Caco-2 (cell line): ENCODE measurements at regions not wholly inside any gene's neighbourhood (a gene's known extent, or its start where the extent isn't known, plus 50 kb on each side); places are given as distances from the start of the nearest gene placed in this dataset.

Experiments used
- BruUV-seq: library from RNA; stranded (reverse); fragments of 400-500 nt; replicated peaks from 2 replicates; lab custom pipeline; 2021; lab: Mats Ljungman, UMichigan
- CTCF ChIA-PET: fragments of 300-600 bp; sonication (Branson Sonifier 250); formaldehyde crosslinking; loops from one replicate; lab custom pipeline; 2022; ENCODE audit warnings: antibody characterized with exemption; lab: Charles Lee
- POLR2A ChIA-PET: fragments of 300-600 bp; sonication (Branson Sonifier 250); formaldehyde crosslinking; loops from one replicate; lab custom pipeline; 2022; ENCODE audit warnings: antibody characterized with exemption; lab: Charles Lee
- DNase-seq, 2 experiments: peaks; one replicate each; pipeline versions ENCODE4 v3.0.0 to v3.0.0-alpha.2; 2020 to 2022
- H3K27me3 ChIP-seq: replicated peaks from 2 replicates; pipeline ENCODE4 v1.6.0; 2011; ENCODE audit warnings: low read length; ENCODE audit not compliant: control insufficient read depth, insufficient read depth
- H3K36me3 ChIP-seq: 2 replicates; pipeline ENCODE4 v1.5.1; 2011; ENCODE audit warnings: low read length; ENCODE audit not compliant: control insufficient read depth, insufficient read depth
- H3K4me1 ChIP-seq: fragments of 250-450 bp; sonication (Bioruptor Pico); 2 replicates; pipeline ENCODE4 v1.5.1; 2020; ENCODE audit warnings: mild to moderate bottlenecking
- H3K4me3 ChIP-seq: 2 replicates; pipeline ENCODE4 v1.5.1; 2011; ENCODE audit warnings: low read depth, mild to moderate bottlenecking, control low read depth, low read length
- H3K9me3 ChIP-seq: fragments of 250-450 bp; sonication (Bioruptor Pico); 2 replicates; pipeline ENCODE4 v1.5.1; 2020; ENCODE audit warnings: mild to moderate bottlenecking, moderate library complexity
- H3K27ac Mint-ChIP-seq: one replicate; pipeline ENCODE4 v1.8.0; 2022; ENCODE audit warnings: mixed read lengths; ENCODE audit not compliant: unreplicated experiment
- H3K27me3 Mint-ChIP-seq: one replicate; pipeline ENCODE4 v1.8.0; 2022; ENCODE audit warnings: mixed read lengths; ENCODE audit not compliant: insufficient read depth, unreplicated experiment
- H3K36me3 Mint-ChIP-seq: one replicate; pipeline ENCODE4 v1.8.0; 2022; ENCODE audit warnings: mild to moderate bottlenecking, mixed read lengths; ENCODE audit not compliant: insufficient read depth, unreplicated experiment
- H3K4me1 Mint-ChIP-seq: one replicate; pipeline ENCODE4 v1.8.0; 2022; ENCODE audit warnings: low read depth, mixed read lengths; ENCODE audit not compliant: unreplicated experiment
- H3K4me3 Mint-ChIP-seq: one replicate; pipeline ENCODE4 v1.8.0; 2022; ENCODE audit warnings: mild to moderate bottlenecking, moderate library complexity, mixed read lengths; ENCODE audit not compliant: unreplicated experiment
- H3K9me3 Mint-ChIP-seq: one replicate; pipeline ENCODE4 v1.8.0; 2022; ENCODE audit warnings: mixed read lengths; ENCODE audit not compliant: unreplicated experiment
- intact Hi-C: fragments of 100-400 bp; cut with micrococcal nuclease; formaldehyde crosslinking; loops from one replicate; pipeline ENCODE4 v1.10.0; 2022; ENCODE audit not compliant: unreplicated experiment
- TF ChIP-seq, protein P1 (sequence below), 2 experiments: fragments of 200-600 bp in 1 of 2; IDR thresholded peaks; 1 replicate in 1 of 2; 2 replicates in 1 of 2; pipeline versions ENCODE4 v1.5.1 to v1.8.0; 2011 to 2022; ENCODE audit warnings: antibody characterized with exemption in 1 of 2, control low read depth in 1 of 2, inconsistent platforms in 1 of 2, low read depth in 1 of 2, low read length in 1 of 2, mild to moderate bottlenecking in 1 of 2, moderate library complexity in 1 of 2; ENCODE audit not compliant: insufficient read depth in 1 of 2, severe bottlenecking in 1 of 2, unreplicated experiment in 1 of 2

DNA sequence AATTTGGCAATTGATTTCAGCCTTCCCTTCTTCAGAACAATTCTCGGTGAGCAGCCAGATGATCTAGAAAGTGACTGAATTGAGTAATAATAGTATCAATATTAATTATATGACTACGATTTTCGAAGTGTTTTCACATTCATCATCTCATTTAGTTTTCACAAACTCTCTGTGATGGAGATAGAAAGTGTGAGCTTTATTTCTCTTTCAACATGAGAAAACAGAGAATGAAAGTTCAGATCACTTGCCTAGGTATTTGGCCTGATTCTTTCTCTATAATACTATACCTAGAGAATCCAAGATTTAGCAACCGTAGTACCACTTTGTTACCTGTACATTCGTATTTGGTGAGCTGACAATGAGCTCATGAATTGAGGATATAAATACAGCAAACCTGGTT, 739.2 kb upstream of the NR2F2 start:
- TF ChIP-seq, protein P1, sequence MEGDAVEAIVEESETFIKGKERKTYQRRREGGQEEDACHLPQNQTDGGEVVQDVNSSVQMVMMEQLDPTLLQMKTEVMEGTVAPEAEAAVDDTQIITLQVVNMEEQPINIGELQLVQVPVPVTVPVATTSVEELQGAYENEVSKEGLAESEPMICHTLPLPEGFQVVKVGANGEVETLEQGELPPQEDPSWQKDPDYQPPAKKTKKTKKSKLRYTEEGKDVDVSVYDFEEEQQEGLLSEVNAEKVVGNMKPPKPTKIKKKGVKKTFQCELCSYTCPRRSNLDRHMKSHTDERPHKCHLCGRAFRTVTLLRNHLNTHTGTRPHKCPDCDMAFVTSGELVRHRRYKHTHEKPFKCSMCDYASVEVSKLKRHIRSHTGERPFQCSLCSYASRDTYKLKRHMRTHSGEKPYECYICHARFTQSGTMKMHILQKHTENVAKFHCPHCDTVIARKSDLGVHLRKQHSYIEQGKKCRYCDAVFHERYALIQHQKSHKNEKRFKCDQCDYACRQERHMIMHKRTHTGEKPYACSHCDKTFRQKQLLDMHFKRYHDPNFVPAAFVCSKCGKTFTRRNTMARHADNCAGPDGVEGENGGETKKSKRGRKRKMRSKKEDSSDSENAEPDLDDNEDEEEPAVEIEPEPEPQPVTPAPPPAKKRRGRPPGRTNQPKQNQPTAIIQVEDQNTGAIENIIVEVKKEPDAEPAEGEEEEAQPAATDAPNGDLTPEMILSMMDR (IDR thresholded peaks at IDR 0.05; ENCODE audit: insufficient read depth in 1 of 2, low read depth in 1 of 2, low read length in 1 of 2, severe bottlenecking in 1 of 2, unreplicated experiment in 1 of 2): no peak
- intact Hi-C loops: no loop called here
- Mint-ChIP-seq H3K9me3 (no peaks in the 10 kb centered on the region), H3K27me3 (peaks cover 7% of the 10 kb centered on the region), H3K4me3 (no peak overlapping the region), H3K36me3 (no peaks in the 10 kb centered on the region), H3K27ac (no peak overlapping the region), H3K4me1 (no peaks in the 10 kb centered on the region)
- Histone ChIP-seq H3K4me1 (no peaks in the 10 kb centered on the region), H3K4me3 (no peak overlapping the region), H3K27me3 (no peaks in the 10 kb centered on the region), H3K9me3 (no peaks in the 10 kb centered on the region), H3K36me3 (no peaks in the 10 kb centered on the region)
- no peak for DNase-seq
- ChIA-PET CTCF (no interaction called here), POLR2A (no interaction called here)
- no TSS peak for BruUV-seq

DNA sequence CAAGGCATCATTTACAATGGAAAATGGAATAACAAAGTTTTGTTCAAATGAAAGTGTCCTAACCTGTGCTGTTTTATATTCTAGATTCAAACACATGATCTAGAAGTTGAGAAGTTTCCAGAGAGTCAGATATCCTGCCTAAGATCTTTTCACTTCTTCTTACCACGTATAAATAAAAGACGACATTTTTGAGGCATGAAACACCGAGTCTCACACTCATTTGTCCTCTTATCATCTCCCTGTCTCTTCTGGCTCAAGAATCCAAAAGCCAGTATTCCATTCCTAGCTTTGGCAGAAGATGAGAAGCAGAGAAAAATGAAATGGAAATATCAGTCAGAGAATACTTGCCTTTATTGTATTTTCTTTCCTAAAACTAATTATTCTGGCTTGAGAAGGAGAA, 738.6 kb upstream of the NR2F2 start:
- no peaks in the 10 kb centered on the region for H3K36me3 ChIP-seq
- Mint-ChIP-seq H3K36me3 (no peaks in the 10 kb centered on the region), H3K27me3 (peaks cover 7% of the 10 kb centered on the region), H3K9me3 (no peaks in the 10 kb centered on the region), H3K4me1 (no peaks in the 10 kb centered on the region), H3K27ac (no peak overlapping the region), H3K4me3 (no peak overlapping the region)
- H3K27me3 ChIP-seq: no peaks in the 10 kb centered on the region
- H3K4me3 ChIP-seq: no peak overlapping the region
- ChIA-PET POLR2A (no interaction called here), CTCF (no interaction called here)
- H3K9me3 ChIP-seq: no peaks in the 10 kb centered on the region
- no peaks in the 10 kb centered on the region for H3K4me1 ChIP-seq
- no peak for DNase-seq
- intact Hi-C loops: no loop called here
- TF ChIP-seq, protein P1 (IDR thresholded peaks at IDR 0.05; ENCODE audit: insufficient read depth in 1 of 2, low read depth in 1 of 2, low read length in 1 of 2, severe bottlenecking in 1 of 2, unreplicated experiment in 1 of 2): no peak
- no TSS peak for BruUV-seq

DNA sequence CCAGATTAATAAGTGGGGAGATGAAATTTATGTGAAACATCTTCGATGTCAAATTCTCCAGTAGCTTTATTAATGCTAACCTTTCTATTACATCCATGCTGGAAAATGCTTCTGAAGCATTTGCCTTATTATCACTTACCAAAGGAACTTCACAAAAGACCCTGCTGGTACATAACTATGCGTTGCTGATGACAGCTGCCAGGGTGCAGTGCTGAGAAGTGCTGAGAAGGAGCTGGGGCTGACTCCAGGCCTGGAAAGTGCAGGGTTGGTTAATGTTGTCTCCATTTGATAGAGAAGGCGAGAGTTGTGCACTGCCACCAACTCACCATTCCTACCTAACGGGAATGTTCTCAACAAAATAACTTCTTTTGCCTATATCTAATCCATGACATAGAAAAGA, 736.0 kb upstream of the NR2F2 start:
- TF ChIP-seq, protein P1 (IDR thresholded peaks at IDR 0.05; ENCODE audit: insufficient read depth in 1 of 2, low read depth in 1 of 2, low read length in 1 of 2, severe bottlenecking in 1 of 2, unreplicated experiment in 1 of 2): no peak
- H3K36me3 ChIP-seq: no peaks in the 10 kb centered on the region
- H3K4me3 ChIP-seq: no peak overlapping the region
- Mint-ChIP-seq H3K36me3 (no peaks in the 10 kb centered on the region), H3K27me3 (peaks cover 7% of the 10 kb centered on the region), H3K27ac (no peak overlapping the region), H3K9me3 (no peaks in the 10 kb centered on the region), H3K4me3 (no peak overlapping the region), H3K4me1 (no peaks in the 10 kb centered on the region)
- CTCF ChIA-PET: no interaction called here
- POLR2A ChIA-PET: no interaction called here
- DNase-seq: no peak
- no TSS peak for BruUV-seq
- intact Hi-C loops: no loop called here
- no peaks in the 10 kb centered on the region for H3K4me1 ChIP-seq
- no peaks in the 10 kb centered on the region for H3K27me3 ChIP-seq
- H3K9me3 ChIP-seq: no peaks in the 10 kb centered on the region
